ENCODE measurements at regions not wholly inside any gene's neighbourhood (a gene's known extent, or its start where the extent isn't known, plus 50 kb on each side); places are given as distances from the start of the nearest gene placed in this dataset.
"Not testable (repeated sequence)": the region's sequence is repeated elsewhere in the genome, so short reads cannot be mapped to it uniquely, and the experiment has no call there.

DNA sequence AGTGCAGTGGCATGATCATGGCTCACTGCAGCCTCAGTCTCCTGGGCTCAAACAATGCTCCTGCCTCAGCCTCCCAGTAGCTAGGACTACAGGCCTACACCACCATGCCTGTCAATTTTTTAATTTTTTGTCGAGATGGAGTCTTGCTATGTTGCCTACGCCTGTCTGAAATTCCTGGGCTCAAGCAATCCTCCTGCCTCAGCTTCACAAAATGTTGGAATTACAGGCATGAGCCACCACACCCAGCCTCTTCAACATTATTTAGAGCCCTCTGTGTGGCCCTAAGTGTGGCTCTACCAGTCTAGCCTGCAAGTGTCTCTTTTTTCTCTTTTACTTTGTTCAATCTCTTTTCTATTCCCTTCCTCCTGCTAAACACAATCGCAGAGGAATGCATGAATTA, 154.4 kb upstream of the EPB41L4A start:
- no peak for DNase-seq (ENCODE audit: low read depth)

- no peak for DNase-seq (ENCODE audit: low read depth)
Observed at GRCh38 chr5:112574536-112574935, 155.5 kb upstream of the EPB41L4A start.

- no peak for DNase-seq (ENCODE audit: low read depth)
Observed at GRCh38 chr5:112576298-112576925, 157.3 kb upstream of the EPB41L4A start.

GRCh38 chr5:112579599-112580170, 158.0 kb upstream of the APC start:
- DNase-seq (ENCODE audit: low read depth), result no peak

DNA sequence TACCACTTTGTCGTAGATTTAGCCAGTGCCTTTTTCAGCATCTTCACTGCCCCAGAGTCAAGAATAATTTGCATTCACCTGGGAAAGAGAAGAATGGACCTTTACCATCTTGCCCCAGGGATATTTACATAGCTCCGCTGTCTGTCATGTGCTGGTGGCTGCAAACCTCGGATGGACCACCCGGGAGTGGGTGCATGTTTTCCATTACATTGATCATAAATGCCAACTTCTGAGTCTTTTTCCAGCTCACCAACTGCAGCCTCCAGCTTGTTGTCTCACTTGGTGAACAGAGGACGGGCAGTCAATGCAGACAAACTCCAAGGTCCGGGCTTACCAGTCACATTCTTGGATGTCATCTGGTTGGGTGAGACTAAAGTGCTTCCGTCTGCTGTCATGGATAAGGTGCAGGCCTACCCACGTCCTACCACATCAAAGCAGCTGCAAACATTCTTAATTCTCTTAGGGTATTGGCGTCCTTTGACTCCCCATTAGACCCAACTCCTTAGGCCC, 155.8 kb upstream of the APC start:
- no peak for DNase-seq (ENCODE audit: low read depth)

DNA sequence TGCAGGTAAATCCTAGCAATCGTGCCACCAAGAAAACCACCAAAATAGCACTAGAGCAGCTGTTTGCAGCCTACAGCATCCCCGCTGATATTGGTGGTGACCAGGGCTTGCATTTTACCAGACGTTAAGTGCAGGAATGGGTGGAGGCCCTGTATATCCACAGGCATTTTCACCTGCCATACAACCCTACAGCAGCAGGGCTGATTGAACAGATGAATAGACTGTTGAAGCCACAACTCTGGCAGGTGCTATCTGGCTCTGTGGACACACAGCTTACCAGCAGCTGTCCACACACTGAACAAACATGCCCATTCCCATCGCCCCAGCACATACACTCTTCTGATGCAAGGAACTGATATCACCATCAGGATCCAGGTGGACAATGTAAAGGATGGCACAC, 154.5 kb upstream of the APC start:
- DNase-seq (ENCODE audit: low read depth), result no peak

DNA sequence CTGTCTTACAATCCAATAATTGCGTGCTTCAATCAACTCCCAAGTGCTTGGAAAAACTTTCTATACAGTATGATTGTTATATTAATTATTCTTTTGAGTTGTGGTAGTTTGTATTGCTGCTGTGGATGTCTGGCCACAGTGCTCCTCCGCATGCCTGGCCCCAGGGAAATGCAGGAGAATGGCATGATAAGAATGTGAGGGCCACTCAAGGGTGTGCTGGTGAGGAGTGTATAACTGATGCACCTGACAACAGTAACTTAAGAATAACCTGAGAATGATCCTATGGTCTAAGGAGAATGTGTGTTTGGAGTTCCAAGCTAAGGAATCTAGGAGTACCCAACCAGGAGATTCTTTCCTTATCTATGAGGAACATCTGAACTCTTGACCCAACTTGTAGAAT, 152.9 kb upstream of the APC start:
- no peak for DNase-seq (ENCODE audit: low read depth)

DNA sequence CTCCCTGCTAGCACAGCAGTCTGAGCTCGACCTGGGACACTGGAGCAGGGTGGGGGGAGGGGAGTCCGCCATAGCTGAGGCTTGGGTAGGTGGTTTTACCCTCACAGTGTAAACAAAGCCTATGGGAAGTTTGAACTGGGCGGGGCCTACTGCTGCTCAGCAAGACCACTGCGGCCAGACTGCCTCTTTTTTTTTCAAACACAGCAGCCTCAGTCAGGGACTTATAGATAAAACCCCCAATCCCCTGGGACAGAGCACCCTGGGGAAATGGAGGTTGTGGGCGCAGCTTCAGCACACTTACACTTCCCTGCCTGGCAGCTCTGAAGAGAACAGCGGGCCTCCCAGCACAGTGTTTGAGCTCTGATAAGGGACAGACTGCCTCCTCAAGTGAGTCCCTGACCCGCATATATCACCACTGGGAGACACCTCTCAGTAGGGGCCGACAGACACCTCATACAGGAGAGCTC, 151.1 kb upstream of the APC start:
- no peak for DNase-seq (ENCODE audit: low read depth)

- DNase-seq (ENCODE audit: low read depth), result not testable (repeated sequence)
Observed at GRCh38 chr5:112590858-112591257, 146.8 kb upstream of the APC start.

DNA sequence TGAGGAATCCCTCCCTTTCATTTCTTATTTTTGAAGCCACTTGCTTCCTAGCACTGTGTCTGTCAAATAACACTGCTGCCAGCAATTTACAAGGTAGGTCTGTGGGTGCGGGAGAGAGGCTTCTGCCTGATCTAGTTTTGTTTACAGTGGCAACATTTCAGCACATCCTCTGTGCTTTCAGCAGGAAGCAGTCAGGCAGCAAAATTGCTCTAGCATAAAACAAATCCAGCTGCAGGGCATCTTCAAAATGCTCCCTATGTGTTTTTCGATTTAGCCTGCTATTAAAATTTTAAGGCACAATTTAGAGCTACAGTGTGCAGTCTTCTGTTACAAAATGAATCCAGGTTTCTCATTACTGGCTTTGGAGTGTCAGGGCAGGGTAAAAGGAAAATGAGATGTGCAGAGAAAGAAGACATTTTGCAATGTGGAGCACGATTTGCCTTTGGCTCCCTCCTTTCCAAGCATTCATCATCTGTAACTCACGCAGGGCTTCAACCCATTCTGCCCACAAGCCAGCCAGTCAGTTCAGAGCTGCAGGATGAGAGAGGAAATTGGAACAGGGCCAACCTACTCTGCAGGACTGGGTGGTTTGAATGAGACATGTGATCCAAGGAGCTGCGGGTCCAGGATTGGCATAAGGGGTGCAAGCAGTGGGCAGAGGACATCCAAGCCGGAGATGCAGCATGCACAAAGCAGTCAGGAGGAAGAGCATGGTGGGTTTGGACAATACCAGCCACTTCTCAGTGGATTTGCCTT, 143.4 kb upstream of the APC start:
- peak; percentile 46 for DNase-seq (ENCODE audit: low read depth)

DNA sequence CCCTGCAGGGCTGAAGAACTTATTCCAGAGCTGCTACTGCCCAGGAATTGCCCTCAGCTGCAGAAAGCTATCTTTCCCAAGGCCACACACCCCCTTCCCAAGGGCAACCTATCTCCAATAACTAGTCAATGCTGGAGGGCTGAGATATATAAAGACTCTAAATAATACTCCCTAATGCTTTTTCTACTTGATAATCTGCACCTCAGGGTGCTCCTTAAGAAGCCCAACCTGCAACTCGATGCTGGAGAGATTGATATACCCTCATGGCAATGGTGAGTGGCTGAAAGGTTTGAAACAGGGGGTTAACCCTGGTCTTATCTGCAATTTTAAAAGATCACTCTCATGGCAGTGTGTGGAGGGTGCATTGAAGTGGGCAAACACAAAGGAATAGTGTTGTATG, 142.7 kb upstream of the APC start:
- no peak for DNase-seq (ENCODE audit: low read depth)

DNA sequence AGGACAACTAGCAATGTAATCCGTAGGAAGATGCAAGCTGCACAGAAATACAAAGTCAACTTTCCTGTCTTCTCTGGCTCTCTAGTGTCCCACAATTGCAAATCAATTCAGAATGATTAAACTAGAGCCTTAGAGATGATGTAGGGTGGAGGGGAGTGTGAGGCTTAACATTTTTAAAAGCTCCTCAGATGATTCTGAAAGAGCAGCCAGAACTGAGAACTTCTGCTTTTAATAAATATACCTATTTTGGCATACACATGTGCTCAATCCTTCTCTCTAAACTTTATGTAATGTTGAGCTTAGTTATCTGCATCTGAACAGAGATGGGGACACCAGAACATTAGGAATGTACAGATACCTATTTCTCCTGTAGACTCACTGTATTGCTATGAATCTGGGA, 139.9 kb upstream of the APC start:
- DNase-seq (ENCODE audit: low read depth), result no peak

- not testable (repeated sequence) for DNase-seq (ENCODE audit: low read depth)
Observed at GRCh38 chr5:112600510-112600909, 137.2 kb upstream of the APC start.

- DNase-seq (ENCODE audit: low read depth), result peak; percentile 12
Observed at GRCh38 chr5:112604732-112605630, 132.7 kb upstream of the APC start.

- no peak for DNase-seq (ENCODE audit: low read depth)
Observed at GRCh38 chr5:112608975-112609374, 128.7 kb upstream of the APC start.

DNA sequence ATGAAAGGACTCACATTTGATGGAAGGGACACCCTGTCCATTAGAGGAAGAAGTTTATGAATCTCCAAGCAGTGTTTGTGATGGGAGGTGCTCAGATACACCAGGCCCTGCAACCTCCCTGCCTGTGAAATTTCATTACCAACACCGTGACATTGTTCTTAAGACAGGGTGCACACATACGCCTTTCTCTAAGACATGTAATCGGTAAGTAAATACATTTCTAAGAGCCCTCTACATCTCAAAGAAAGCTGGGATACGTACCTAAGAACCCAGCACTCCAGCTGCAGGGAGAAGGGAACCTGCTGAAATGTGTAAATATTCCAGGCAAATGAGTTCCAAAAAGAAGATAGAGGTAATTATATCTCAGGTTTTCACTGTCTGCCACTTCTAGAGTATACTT, 125.0 kb upstream of the APC start:
- no peak for DNase-seq (ENCODE audit: low read depth)

- DNase-seq (ENCODE audit: low read depth), result no peak
Observed at GRCh38 chr5:112614285-112614684, 123.4 kb upstream of the APC start.

DNA sequence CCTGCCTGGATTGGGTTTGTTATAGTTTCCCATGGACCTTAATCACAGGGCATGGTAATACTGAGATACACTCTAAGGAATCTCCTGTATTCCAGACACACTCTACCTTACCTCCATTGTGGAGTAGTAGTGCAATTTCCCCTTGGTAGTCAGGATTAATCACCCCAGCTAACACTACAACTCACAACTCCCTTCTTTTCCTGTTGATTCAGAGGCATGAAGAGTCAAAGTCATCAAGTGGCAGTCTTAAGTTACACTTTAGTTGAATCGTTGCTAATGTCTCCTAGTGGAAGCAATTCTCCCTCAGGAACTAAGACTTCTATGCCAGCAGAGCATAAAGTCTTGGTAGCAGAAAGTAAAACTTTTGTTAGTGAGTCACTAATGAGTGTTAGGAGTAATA, 122.7 kb upstream of the APC start:
- no peak for DNase-seq (ENCODE audit: low read depth)

DNA sequence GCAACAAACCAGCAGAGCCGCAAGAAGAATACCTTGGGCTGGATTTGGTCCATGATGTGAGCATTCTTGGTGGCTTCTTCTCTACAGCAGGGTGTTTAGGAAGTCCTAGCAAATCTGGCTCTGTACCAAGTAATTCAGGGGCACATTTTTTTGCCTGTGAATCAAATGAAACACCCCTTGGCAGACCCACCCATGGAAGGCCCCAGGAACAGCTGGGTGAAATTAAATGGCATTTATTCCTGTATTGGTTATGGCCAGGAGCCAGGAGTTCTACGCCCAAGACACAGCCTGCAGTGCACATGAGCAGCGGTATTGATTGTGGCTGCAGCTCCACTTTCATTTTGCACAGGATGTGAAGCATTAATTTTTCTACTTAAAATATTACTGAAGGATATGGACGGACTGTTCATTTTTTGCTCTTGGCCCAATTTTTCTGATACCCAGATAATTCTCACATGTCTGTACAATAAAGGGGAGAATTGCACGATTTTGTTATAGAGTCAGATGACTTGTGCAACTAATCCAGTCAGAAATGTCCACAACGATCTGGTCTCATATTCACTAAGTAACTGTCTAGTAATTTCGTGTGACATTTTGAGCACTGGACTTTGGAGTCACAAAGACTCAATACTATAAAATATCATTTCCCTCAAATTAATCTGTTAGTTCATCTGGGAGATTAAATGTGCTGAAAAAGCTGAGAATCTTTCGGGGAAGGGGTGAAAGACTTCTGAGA, 120.7 kb upstream of the APC start:
- peak; percentile 11 for DNase-seq (ENCODE audit: low read depth)

- no peak for DNase-seq (ENCODE audit: low read depth)
Observed at GRCh38 chr5:112625246-112625645, 112.4 kb upstream of the APC start.
